GM19240 (cell line): ENCODE measurements at regions not wholly inside any gene's neighbourhood (a gene's known extent, or its start where the extent isn't known, plus 50 kb on each side); places are given as distances from the start of the nearest gene placed in this dataset.

ENCODE experiments used
- DNase-seq: peaks from one replicate; pipeline ENCODE4 v3.0.0; 2011; ENCODE audit warnings: low spot score; ENCODE audit not compliant: insufficient read length

- no peak for DNase-seq
Measured at GRCh38 chr11:69916806-69917387, 97.7 kb upstream of the FGF3 start.

DNA sequence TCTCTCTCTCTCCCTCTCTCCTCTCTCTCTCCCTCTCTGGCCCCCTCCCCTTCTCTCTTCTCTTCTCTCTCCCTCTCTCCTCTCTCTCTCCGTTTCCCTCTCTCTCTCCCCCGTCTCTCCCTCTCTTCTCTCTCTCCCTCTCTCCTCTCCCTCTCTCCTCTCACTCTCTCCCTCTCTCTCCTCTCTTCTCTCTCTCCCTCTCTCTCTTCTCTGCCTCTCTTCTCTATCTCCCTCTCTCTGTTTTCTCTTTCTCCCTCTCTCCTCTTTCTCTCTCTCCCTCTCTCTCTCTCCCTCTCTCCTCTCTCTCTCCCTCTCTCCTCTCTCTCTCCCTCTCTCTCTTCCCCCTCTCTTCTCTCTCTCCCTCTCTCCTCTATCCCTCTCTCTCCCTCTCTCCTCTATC, 98.3 kb upstream of the FGF3 start:
- no peak for DNase-seq

GRCh38 chr11:69918231-69918937, 99.2 kb upstream of the FGF3 start:
- DNase-seq, result no peak

DNA sequence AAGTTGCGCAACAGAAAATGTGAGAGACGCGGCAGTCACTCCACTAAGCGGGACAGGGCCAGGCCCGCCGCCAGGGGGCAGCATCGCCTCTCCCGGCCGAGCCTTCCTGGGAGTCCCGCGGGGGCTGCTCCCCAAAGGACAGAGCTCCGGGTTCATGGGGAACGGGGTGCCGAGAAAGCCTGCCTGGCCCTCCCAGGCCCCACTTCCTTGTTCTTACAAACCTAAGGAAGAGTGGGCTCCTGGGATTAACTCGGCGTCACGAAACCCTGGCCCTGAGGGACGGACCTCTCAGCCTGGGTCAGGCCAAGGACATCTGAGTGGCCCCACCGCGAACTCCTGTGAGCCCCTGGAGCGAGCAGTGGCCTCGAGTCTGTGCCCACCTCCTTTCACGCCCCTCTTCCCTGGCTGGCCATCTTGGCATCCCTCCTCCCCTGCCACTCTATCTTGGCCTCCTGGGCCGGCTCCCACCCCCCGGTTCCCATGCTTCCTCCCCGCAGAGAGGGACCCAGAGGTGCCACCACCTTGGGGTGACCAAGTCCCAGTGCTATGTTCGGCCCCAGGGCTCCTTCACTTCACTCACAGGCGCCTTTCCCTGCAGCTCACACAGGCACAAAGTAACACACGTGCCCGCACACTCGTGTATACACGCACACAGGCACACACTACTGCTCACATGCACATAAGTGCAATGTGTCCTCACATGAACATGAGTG, 99.9 kb upstream of the FGF3 start:
- DNase-seq, result peak; percentile 46

- DNase-seq, result no peak
Measured at GRCh38 chr11:69919659-69920344, 100.6 kb upstream of the FGF3 start.

GRCh38 chr11:69920345-69921127, 101.3 kb upstream of the FGF3 start:
- no peak for DNase-seq

- DNase-seq, result no peak
Measured at GRCh38 chr11:69921128-69922014, 102.2 kb upstream of the FGF3 start.

GRCh38 chr11:69922015-69922595, 102.9 kb upstream of the FGF3 start:
- no peak for DNase-seq

DNA sequence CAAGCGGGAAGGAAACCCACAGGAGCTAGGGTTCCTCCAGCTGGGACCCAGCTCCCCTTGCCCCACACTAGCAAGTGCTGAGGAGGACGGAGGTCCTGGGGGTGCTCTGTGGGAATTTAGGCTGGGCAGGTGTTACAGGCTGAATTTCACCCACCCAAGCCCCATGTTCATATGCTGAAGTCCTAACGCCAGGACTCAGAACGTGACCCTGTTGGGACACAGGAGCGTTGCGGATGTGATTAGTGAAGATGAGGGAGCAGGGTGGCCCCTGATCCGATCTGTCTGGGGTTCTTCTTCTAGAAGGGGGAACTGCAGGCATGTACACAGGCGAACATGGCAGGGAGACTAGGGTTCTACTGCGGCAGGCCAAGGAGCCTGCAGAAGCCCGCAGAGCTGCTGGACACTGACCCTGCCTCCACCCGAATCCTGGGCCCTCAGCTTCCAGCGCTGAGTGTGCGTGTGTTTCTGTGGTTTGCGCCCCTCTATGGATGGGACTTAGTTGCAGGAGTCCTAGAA, 103.4 kb upstream of the FGF3 start:
- no peak for DNase-seq

- DNase-seq, result no peak
Measured at GRCh38 chr11:69923196-69923595, 104.0 kb upstream of the FGF3 start.

GRCh38 chr11:69923641-69924307, 104.6 kb upstream of the FGF3 start:
- no peak for DNase-seq

DNA sequence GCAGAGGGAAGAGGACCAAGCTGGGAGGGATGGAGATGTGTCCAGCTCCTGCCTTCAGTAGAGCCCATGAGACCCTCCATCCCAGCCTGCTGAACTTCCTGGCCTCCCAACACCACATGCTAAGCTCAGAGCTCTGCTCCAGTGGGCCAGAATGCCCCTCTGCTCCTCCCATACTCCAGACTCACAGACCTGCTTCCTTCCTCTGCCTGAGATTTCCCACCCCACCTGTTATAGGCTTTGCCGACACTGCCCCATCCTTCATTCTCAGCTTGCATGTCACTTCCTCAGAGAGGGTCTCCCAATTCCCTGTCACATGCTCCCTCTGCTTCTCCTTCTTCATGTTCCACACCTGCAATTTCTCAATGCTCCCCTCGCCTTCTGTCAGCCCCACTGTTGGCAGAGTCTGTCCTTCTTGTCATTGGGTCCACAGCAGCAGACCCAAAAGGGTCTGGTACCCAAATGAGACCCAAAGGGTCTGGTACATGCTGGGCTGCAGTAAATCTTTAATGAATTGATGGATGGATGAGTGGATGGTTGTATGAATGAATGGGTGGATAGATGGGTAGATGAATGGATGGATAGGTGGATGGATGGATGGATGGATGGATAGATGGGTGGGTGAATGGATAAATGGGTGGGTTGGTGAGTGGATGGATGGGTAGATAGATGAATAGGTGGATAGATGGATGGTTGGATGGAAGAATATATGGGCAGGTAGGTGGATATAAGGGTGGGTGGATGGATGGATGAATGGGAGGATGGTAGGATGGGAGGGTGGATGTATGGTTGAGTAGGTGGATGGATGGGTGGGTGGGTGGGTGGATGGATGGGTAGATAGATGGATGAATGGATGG, 105.3 kb upstream of the FGF3 start:
- no peak for DNase-seq

DNA sequence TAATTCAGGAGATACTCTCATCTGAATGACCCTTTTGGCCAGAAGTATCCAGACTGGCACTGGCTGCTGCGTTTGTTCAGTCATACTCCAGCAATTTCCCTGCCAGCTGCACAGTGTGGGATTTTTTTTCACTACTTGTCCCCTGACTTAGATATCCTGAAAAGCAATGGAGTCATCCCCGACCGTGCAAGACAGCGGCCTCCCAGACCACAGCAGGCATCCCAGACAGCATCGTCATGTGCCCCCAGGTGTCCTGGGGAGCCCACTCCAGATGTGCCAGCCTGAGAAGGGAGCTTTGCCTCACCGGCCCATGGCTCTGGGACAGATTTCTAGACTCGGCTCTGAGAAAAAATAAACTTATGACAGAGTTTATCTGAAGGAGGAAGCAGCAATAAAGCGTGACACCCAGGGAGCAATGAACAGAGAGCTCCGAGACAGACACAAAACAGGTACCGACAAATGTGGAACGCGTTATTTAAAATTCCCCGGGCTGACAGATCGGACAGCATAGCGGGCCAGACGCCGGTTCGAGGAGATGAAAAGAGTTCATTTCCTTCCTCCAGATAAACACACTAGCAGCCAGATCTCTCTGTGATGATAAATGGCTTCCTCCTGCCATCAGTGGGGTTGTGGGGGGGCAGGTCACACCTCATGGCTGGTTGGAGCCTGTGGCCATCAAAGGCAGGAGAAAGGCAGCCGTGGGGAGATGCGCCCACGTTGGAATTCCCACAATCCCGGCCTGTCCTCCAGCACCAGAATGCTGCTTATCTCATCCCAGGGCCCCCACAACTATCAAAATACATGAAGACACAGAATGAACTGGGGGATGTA, 106.4 kb upstream of the FGF3 start:
- DNase-seq, result no peak

DNA sequence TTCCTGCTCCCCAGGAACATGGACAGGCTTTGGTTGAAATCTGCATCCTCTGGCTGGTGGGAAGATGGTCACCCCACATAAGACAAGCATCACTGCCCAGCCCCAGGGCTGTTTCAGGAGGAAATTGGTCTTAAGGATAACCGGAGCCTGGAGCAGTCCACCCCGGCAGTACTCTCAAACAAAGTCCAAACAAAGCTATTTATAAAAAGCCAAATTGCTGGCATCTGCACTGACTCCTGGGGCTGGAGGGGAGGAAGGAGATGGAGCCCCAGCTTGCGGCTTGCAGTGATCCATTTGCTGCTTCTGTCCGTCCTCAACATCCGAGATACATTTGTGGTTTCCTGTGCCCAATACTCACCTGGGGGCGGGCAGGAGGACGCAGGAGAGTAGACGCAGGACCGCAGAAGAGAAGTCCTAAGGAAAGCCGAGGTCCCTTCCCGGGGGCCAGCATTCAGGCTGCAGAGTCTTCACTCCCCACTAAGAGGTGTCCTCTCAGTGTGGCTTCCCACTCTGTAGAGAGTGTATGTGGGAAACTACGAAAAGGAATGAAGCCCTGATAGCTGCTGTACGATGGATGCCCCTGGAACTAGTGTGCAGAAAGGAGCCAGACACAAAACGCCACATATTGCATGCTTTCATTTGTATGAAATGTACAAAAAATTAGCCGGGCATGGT, 107.3 kb upstream of the FGF3 start:
- DNase-seq, result no peak

DNA sequence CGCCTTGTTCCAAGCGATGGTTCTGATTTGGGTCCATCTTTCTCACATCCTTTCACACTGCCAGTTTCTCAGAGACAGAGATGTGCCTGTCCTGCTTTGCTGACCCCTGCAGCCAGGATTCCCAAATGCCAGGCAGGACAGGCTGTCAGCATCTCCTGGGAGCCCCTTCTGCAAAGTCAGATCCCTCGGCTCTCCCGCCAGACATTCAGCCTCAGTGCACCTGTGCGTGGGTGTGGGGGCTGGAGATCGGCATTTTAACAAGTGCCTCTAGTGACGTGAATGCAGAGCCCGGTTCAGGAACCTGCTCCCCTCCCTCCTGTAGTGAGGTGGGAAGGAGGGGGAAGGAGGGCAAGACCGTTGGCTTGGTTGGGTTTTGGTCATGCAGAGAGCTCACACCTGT, 108.9 kb upstream of the FGF3 start:
- DNase-seq, result no peak

DNA sequence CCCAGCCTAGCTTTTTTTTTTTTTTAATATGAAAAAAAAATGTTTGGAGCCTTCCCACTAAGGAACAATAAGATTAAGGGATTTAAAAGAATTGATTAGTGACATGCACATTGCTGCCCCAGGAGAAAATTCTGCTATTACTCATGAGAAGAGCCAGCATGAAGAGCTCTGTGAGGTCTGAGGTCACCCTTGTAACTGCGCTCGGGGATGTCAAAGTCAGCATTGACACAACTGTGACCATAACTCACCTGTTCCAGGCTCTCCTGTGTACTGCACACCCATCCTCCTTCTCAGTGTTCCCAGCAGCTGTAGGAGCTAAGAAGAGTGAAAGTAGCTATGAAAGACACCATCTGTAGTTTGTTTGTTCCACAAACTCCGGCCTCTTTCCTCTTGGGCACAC, 109.8 kb upstream of the FGF3 start:
- no peak for DNase-seq
